ENCODE measurements at regions not wholly inside any gene's neighbourhood (a gene's known extent, or its start where the extent isn't known, plus 50 kb on each side); places are given as distances from the start of the nearest gene placed in this dataset.

- peak overlapping the region; percentile 38 for H3K27ac ChIP-seq
- TF ChIP-seq CTCF (conservative IDR thresholded peaks at IDR 0.05): no peak
These were observed 225.6 kb upstream of the HES1 start for GRCh38 chr3:193910310-193910709.

DNA sequence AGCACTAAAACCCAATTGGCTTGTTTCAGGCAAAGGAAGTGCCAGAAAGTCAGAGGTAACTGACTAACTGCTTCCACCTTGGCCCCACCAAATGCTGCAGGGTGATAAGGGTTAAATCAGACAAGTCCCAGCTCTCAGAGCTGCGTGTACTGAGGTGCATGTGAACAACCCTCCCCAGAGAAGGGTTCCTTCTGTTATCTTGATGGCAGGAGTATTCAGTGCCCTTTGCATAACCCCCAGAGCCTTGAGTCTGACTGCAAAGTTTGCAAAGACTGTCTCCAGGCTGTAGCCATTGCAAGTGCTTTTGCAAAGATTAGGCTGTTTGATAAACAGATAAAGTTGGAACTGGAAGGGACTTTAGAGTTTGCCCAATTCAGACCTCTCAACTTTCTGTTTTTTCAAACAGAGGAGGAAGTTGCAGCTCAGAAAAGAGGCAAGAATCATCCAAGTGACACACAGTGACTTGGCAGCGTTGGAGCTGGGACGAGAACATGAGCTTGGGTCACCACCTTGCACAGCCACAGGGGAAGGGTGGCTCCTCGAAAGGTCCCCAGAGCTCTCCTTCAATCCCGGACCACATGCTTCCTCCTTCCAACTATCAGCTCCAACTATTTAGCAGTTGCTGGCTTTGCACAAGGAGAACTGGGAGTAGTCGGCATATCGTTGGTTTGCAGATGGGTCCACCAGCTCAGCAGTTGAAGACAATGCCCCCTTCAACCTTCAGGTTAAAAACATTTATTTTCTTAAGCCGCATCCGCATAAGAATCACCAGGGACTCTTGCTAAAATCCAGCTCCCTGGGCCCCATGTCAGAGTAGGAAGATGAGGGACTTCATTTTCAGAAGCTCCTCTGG is 224.8 kb upstream of the HES1 start:
- H3K27ac ChIP-seq: peak overlapping the region; percentile 38
- no peak for TF ChIP-seq CTCF (conservative IDR thresholded peaks at IDR 0.05)

DNA sequence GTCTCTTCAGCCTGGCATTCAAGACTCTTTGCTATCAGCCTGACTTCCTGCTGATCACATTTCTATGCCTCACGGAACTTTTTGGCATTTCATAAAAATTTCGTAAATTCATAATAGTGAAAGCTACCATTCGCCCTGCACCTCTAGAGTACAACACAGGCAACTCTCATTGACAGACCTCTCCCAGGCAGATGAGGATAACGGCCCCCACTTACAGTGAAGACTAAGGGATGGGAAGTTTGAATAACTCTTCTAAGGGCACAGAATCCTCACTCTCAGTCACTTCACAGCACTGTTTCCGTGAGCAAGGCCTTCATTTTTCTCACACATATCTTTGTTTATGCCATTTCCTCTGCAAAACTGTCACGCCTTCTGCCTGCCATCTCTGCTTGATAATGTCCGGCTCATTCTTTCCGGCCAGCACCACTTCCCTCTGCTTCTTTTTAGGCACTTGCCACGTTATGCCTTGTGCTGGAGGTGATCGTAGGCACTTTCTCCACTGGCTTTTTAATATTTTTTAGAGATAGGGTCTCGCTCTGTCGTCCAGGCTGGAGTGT is 224.1 kb upstream of the HES1 start:
- TF ChIP-seq CTCF (conservative IDR thresholded peaks at IDR 0.05): no peak
- H3K27ac ChIP-seq: no peak overlapping the region

GRCh38 chr3:193912621-193913178 is 223.2 kb upstream of the HES1 start:
- TF ChIP-seq CTCF (conservative IDR thresholded peaks at IDR 0.05): no peak
- no peak overlapping the region for H3K27ac ChIP-seq

GRCh38 chr3:193914602-193915001 is 221.3 kb upstream of the HES1 start:
- H3K27ac ChIP-seq: peak overlapping the region; percentile 24; the same call in 1 of the 2 replicates
- TF ChIP-seq CTCF (conservative IDR thresholded peaks at IDR 0.05): no peak

DNA sequence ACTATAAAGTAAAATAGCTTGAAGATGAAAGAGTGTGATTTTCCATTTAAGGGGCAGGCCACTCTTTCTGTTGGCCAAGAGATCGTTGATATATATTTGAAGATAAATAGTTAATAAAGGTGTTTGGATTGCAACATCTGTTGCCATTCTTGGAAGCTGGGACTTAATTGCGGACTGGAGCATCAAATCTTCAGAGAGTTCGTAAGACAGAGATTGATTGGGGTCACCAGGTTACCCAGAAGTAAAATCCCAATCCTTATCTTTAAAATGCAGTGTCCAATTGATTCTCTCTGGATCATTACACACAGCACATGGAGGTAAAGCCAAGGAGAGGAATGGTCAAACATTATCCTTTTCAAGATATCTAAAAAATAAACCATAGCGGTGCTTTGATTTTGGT is 220.8 kb upstream of the HES1 start:
- TF ChIP-seq CTCF (conservative IDR thresholded peaks at IDR 0.05): no peak
- peak overlapping the region; percentile 24; the same call in 1 of the 2 replicates for H3K27ac ChIP-seq

GRCh38 chr3:193915613-193916012 is 220.3 kb upstream of the HES1 start:
- H3K27ac ChIP-seq: peak overlapping the region; percentile 24; the same call in 1 of the 2 replicates
- TF ChIP-seq CTCF (conservative IDR thresholded peaks at IDR 0.05): no peak

Measured in VCaP (cell line).